Adrenal gland (tissue), 9 donors: ENCODE measurements at regions not wholly inside any gene's neighbourhood (a gene's known extent, or its start where the extent isn't known, plus 50 kb on each side); places are given as distances from the start of the nearest gene placed in this dataset.

Experiments
- DNase-seq, 7 donors: peaks; one replicate each; pipeline ENCODE4 v3.0.0-alpha.2; 2019 to 2020
- H3K27ac ChIP-seq, 5 donors: fragments of 200-600 bp; sonication (generic) in 4 of 5; 1 replicate in 3 of 5; 2 replicates in 2 of 5; pipeline versions ENCODE4 v1.5.1 to v1.8.0; 2016 to 2020; ENCODE audit warnings: mild to moderate bottlenecking in 1 of 5
- H3K27me3 ChIP-seq: fragments of 200-600 bp; 2 replicates; pipeline ENCODE4 v1.8.0; 2021
- H3K36me3 ChIP-seq, 2 donors: fragments of 200-600 bp; replicated peaks in 1 of 2; 1 replicate in 1 of 2; 2 replicates in 1 of 2; pipeline versions ENCODE4 v1.5.1 to v1.8.0; 2018 to 2022
- H3K4me1 ChIP-seq, 2 donors: fragments of 200-600 bp; replicated peaks in 1 of 2; 1 replicate in 1 of 2; 2 replicates in 1 of 2; pipeline versions ENCODE4 v1.5.1 to v1.8.0; 2018 to 2021
- H3K4me3 ChIP-seq, 4 donors: fragments of 200-600 bp; sonication (generic) in 3 of 4; one replicate each; pipeline ENCODE4 v1.5.1; 2016 to 2018
- H3K9me3 ChIP-seq, 3 donors: fragments of 200-600 bp; sonication (generic) in 1 of 3; replicated peaks in 1 of 3; 1 replicate in 2 of 3; 2 replicates in 1 of 3; pipeline versions ENCODE4 v1.5.1 to v1.8.0; 2016 to 2021
- POLR2A ChIP-seq, 2 donors: fragments of 450-650 bp; IDR thresholded peaks; one replicate each; pipeline ENCODE4 v1.6.1; 2017; ENCODE audit warnings: antibody characterized with exemption in 2 of 2, mild to moderate bottlenecking in 2 of 2, moderate library complexity in 1 of 2
- WGBS, 4 donors: extraction: QIAGEN DNeasy Blood & Tissue Kit in 2 of 4; methylation state at CpG; one replicate each; pipeline versions ENCODE4 v1.1.5 to v1.1.7; 2013 to 2017; 5-methylcytosine and 5-hydroxymethylcytosine counted together
- intact Hi-C, 2 donors: fragments of 100-400 bp; cut with DNase I; formaldehyde crosslinking; loops; one replicate each; pipeline versions ENCODE4 v1.14.1 to v1.15.0; 2022 to 2023
- TF ChIP-seq, protein P1 (sequence below), 6 experiments: fragments of 450-650 bp in 4 of 6; fragments of 200-600 bp in 2 of 6; sonication (generic) in 1 of 6; IDR thresholded peaks; 1 replicate in 5 of 6; 2 replicates in 1 of 6; pipeline versions ENCODE4 v1.5.1 to v1.8.0; 2016 to 2021; ENCODE audit warnings: antibody characterized with exemption in 6 of 6, mild to moderate bottlenecking in 2 of 6, moderate library complexity in 1 of 6
- donor health status: healthy with polysubstance abuse.
- donor health status: Bipolar disorder and iron deficiency.
- donor health status: DM: yes; HTN: yes; CAD: no.
- donor health status: DM: no; HTN: no; CAD: no.
- donor health status: DM: no; HTN: no; CAD: no.

- no peak for TF ChIP-seq POLR2A (IDR thresholded peaks at IDR 0.05)
- TF ChIP-seq, protein P1, sequence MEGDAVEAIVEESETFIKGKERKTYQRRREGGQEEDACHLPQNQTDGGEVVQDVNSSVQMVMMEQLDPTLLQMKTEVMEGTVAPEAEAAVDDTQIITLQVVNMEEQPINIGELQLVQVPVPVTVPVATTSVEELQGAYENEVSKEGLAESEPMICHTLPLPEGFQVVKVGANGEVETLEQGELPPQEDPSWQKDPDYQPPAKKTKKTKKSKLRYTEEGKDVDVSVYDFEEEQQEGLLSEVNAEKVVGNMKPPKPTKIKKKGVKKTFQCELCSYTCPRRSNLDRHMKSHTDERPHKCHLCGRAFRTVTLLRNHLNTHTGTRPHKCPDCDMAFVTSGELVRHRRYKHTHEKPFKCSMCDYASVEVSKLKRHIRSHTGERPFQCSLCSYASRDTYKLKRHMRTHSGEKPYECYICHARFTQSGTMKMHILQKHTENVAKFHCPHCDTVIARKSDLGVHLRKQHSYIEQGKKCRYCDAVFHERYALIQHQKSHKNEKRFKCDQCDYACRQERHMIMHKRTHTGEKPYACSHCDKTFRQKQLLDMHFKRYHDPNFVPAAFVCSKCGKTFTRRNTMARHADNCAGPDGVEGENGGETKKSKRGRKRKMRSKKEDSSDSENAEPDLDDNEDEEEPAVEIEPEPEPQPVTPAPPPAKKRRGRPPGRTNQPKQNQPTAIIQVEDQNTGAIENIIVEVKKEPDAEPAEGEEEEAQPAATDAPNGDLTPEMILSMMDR (IDR thresholded peaks at IDR 0.05), result no peak
- intact Hi-C loops, result no loop called here
- Histone ChIP-seq H3K9me3 (peaks cover 0 to 5% (median 0%) of the 10 kb centered on the region in 3 donors), H3K4me3 (no peak overlapping the region), H3K36me3 (no peaks in the 10 kb centered on the region), H3K4me1 (peaks cover 0 to 10% of the 10 kb centered on the region in 2 donors), H3K27me3 (no peaks in the 10 kb centered on the region), H3K27ac (no peak overlapping the region)
- no peak for DNase-seq
- WGBS, 4 donors, result 92 to 95% (median 94%) methylated on average over 4 to 7 of the region's 7 CpGs
Observed at GRCh38 chr12:47388712-47389111, 309.0 kb upstream of the AMIGO2 start.

- Histone ChIP-seq H3K27me3 (no peaks in the 10 kb centered on the region), H3K4me3 (no peak overlapping the region), H3K36me3 (no peaks in the 10 kb centered on the region), H3K27ac (no peak overlapping the region), H3K9me3 (peaks cover 0 to 5% (median 0%) of the 10 kb centered on the region in 3 donors), H3K4me1 (peaks cover 0 to 10% of the 10 kb centered on the region in 2 donors)
- TF ChIP-seq, protein P1 (IDR thresholded peaks at IDR 0.05), result no peak
- no peak for TF ChIP-seq POLR2A (IDR thresholded peaks at IDR 0.05)
- intact Hi-C loops, result no loop called here
- WGBS, 4 donors, result 89 to 100% (median 94%) methylated on average over 1 of the region's 1 CpG
- no peak for DNase-seq
Observed at GRCh38 chr12:47387994-47388393, 308.2 kb upstream of the AMIGO2 start.

DNA sequence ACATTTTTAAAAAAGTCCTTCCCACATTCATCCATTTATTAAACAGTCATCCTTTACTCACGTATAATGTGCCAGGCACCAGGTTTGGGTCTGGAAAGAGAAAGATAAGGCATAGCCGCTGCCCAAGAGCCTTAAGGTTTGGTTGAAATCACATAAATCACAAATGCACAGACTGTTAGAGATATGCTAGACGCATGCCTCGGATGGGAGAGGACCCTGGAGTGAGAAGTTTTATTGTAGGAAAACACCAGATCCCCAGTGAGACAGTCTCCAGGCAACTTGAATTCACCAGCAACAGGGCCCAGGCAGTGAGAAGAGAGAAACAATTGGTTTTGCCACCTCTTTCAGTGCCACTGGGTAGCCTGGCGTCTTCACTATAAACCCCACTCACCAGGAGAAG, 305.9 kb upstream of the AMIGO2 start:
- WGBS, 4 donors, result 77 to 89% (median 85%) methylated on average over 5 of the region's 5 CpGs
- intact Hi-C loops, result no loop called here
- TF ChIP-seq, protein P1 (IDR thresholded peaks at IDR 0.05), result no peak
- TF ChIP-seq POLR2A (IDR thresholded peaks at IDR 0.05), result no peak
- Histone ChIP-seq H3K4me3 (no peak overlapping the region), H3K4me1 (peaks cover 0 to 6% of the 10 kb centered on the region in 2 donors), H3K27me3 (no peaks in the 10 kb centered on the region), H3K27ac (no peak overlapping the region), H3K9me3 (peaks cover 0 to 5% (median 0%) of the 10 kb centered on the region in 3 donors), H3K36me3 (no peaks in the 10 kb centered on the region)
- DNase-seq, result no peak

DNA sequence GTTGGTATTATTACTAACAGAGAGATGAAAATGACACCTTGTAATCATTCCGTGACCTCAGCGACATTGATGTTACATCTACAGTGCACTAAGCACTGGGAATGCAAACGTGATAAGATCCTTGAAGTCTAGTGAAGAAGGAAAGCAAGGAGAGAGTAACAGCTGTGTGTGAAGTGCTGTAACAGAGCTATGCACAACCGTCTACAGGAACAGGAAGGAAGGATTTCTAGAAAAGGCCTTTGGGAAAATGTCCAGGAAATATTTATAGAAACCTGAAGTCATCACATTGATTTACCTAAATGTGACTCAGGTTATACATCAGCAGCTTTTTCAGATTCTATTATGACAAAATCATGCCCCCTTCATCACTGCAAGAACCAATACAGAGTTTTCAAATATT, 304.2 kb upstream of the AMIGO2 start:
- Histone ChIP-seq H3K27me3 (no peaks in the 10 kb centered on the region), H3K27ac (peak overlapping the region in 1 of 5 donors; percentile 5), H3K36me3 (no peaks in the 10 kb centered on the region), H3K4me1 (peaks cover 0 to 6% of the 10 kb centered on the region in 2 donors), H3K4me3 (no peak overlapping the region), H3K9me3 (peaks cover 0 to 5% (median 0%) of the 10 kb centered on the region in 3 donors)
- whole genome bisulfite sequencing, 4 donors, result 30 to 48% (median 42%) methylated on average over 4 of the region's 4 CpGs
- no peak for DNase-seq
- intact Hi-C loops, result no loop called here
- TF ChIP-seq, protein P1 (IDR thresholded peaks at IDR 0.05), result no peak
- TF ChIP-seq POLR2A (IDR thresholded peaks at IDR 0.05), result no peak
